Mucosa of gallbladder (tissue), 1 donor: ENCODE measurements at regions not wholly inside any gene's neighbourhood (a gene's known extent, or its start where the extent isn't known, plus 50 kb on each side); places are given as distances from the start of the nearest gene placed in this dataset.

Experiments used
- DNase-seq: peaks from one replicate; pipeline ENCODE4 v3.0.0-alpha.2; 2020; ENCODE audit warnings: low spot score
- donor health status: DM: no; HTN: no; CAD: no.

- no peak for DNase-seq
Observed at GRCh38 chr6:145313041-145313855, 422.1 kb downstream of the EPM2A start.

- DNase-seq: no peak
Observed at GRCh38 chr6:145315982-145316600, 419.2 kb downstream of the EPM2A start.

GRCh38 chr6:145318952-145319351 lies 416.4 kb downstream of the EPM2A start:
- no peak for DNase-seq

- no peak for DNase-seq
Observed at GRCh38 chr6:145319605-145320004, 415.7 kb downstream of the EPM2A start.

- DNase-seq: no peak
Observed at GRCh38 chr6:145323646-145324045, 411.7 kb downstream of the EPM2A start.

- no peak for DNase-seq
Observed at GRCh38 chr6:145327586-145327985, 407.7 kb downstream of the EPM2A start.

GRCh38 chr6:145329257-145329656 lies 406.1 kb downstream of the EPM2A start:
- no peak for DNase-seq

GRCh38 chr6:145331066-145331465 lies 404.3 kb downstream of the EPM2A start:
- no peak for DNase-seq

- DNase-seq: no peak
Observed at GRCh38 chr6:145332011-145332410, 403.3 kb downstream of the EPM2A start.

GRCh38 chr6:145336119-145336518 lies 399.2 kb downstream of the EPM2A start:
- DNase-seq: no peak

GRCh38 chr6:145339089-145339488 lies 396.2 kb downstream of the EPM2A start:
- no peak for DNase-seq

GRCh38 chr6:145340256-145340655 lies 395.1 kb downstream of the EPM2A start:
- DNase-seq: no peak

GRCh38 chr6:145345094-145345493 lies 390.2 kb downstream of the EPM2A start:
- no peak for DNase-seq

GRCh38 chr6:145347216-145347615 lies 388.1 kb downstream of the EPM2A start:
- DNase-seq: no peak

GRCh38 chr6:145349950-145350510 lies 385.3 kb downstream of the EPM2A start:
- no peak for DNase-seq

GRCh38 chr6:145350928-145351327 lies 384.4 kb downstream of the EPM2A start:
- DNase-seq: no peak

- DNase-seq: no peak
Observed at GRCh38 chr6:145352382-145353080, 382.8 kb downstream of the EPM2A start.

GRCh38 chr6:145360865-145361264 lies 374.5 kb downstream of the EPM2A start:
- DNase-seq: no peak

GRCh38 chr6:145367149-145367548 lies 368.2 kb downstream of the EPM2A start:
- DNase-seq: no peak

- DNase-seq: no peak
Observed at GRCh38 chr6:145368075-145368474, 367.2 kb downstream of the EPM2A start.

- no peak for DNase-seq
Observed at GRCh38 chr6:145370559-145370958, 364.8 kb downstream of the EPM2A start.

- no peak for DNase-seq
Observed at GRCh38 chr6:145372671-145373151, 362.6 kb downstream of the EPM2A start.
